HepG2 (cell line): ENCODE measurements at regions not wholly inside any gene's neighbourhood (a gene's known extent, or its start where the extent isn't known, plus 50 kb on each side); places are given as distances from the start of the nearest gene placed in this dataset.

ENCODE experiments used
- ATAC-seq: fragments of 200-7000 bp; cut with Tn5 transposase; 3 replicates; pipeline ENCODE4 v1.9.1; 2020; ENCODE audit warnings: mild to moderate bottlenecking, moderate library complexity
- BruUV-seq: library from RNA; stranded (reverse); fragments of 400-500 nt; replicated peaks from 2 replicates; lab custom pipeline; 2021; lab: Mats Ljungman, UMichigan
- CTCF ChIA-PET: fragments of 300-600 bp; formaldehyde crosslinking; extraction: SDS; loops from one replicate; lab custom pipeline; 2021; ENCODE audit warnings: low total read pairs, inconsistent platforms, low intra/inter-chr PET ratio; lab: Yijun Ruan, JAX
- POLR2A ChIA-PET: fragments of 350-600 bp; sonication (Branson Sonifier 250); formaldehyde crosslinking; loops from one replicate; lab custom pipeline; 2020; ENCODE audit warnings: antibody characterized with exemption, inconsistent platforms; lab: Yijun Ruan, JAX
- DNase-seq: peaks from one replicate; pipeline ENCODE4 v3.0.0-alpha.2; 2015; ENCODE audit warnings: low spot score
- FAIRE-seq: peaks from 3 replicates; lab custom pipeline; 2011; peaks lifted over from hg19 to GRCh38; lab: Jason Lieb, UNC
- H2AFZ ChIP-seq: one replicate; pipeline ENCODE4 v1.6.1; 2011; ENCODE audit warnings: low read length, inconsistent platforms
- H3K27ac ChIP-seq: fragments of 300-600 bp; 3 replicates; pipeline ENCODE4 v1.8.0; 2011; ENCODE audit warnings: mixed run types, mild to moderate bottlenecking, mixed read lengths, low read length, inconsistent platforms; ENCODE audit not compliant: insufficient read depth; ENCODE audit errors: extremely low read length
- H3K27me3 ChIP-seq, 2 experiments: fragments of 200-600 bp in 1 of 2; 2 replicates in 1 of 2; 3 replicates in 1 of 2; pipeline versions ENCODE4 v1.6.0 to v1.8.0; 2011; ENCODE audit warnings: low read length in 2 of 2, mild to moderate bottlenecking in 2 of 2, moderate library complexity in 2 of 2, inconsistent platforms in 1 of 2; ENCODE audit not compliant: insufficient read depth in 2 of 2, control insufficient read depth in 1 of 2
- H3K36me3 ChIP-seq, 2 experiments: fragments of 200-600 bp in 1 of 2; replicated peaks in 1 of 2; 2 replicates in 1 of 2; 3 replicates in 1 of 2; pipeline versions ENCODE4 v1.5.1 to v1.8.0; 2011; ENCODE audit warnings: low read length in 2 of 2, inconsistent platforms in 1 of 2; ENCODE audit not compliant: insufficient read depth in 2 of 2, control insufficient read depth in 1 of 2
- H3K4me1 ChIP-seq: 2 replicates; pipeline ENCODE4 v1.5.1; 2012; ENCODE audit warnings: low read length, inconsistent platforms; ENCODE audit not compliant: insufficient read depth
- H3K4me2 ChIP-seq: 2 replicates; pipeline ENCODE4 v1.6.0; 2011; ENCODE audit warnings: low read depth, low read length, inconsistent platforms
- H3K4me3 ChIP-seq, 3 experiments: fragments of 200-600 bp in 1 of 3; sonication (generic), shearing (Covaris generic) in 1 of 3; replicated peaks in 1 of 3; 2 replicates each; pipeline ENCODE4 v1.5.1; 2011 to 2016; ENCODE audit warnings: low read length in 3 of 3, inconsistent platforms in 2 of 3, low read depth in 2 of 3, mild to moderate bottlenecking in 2 of 3, control low read depth in 1 of 3, mixed read lengths in 1 of 3; ENCODE audit not compliant: insufficient read depth in 1 of 3
- H3K79me2 ChIP-seq: one replicate; pipeline ENCODE4 v1.6.1; 2011; ENCODE audit warnings: low read length, inconsistent platforms; ENCODE audit not compliant: insufficient read depth
- H3K9ac ChIP-seq: 2 replicates; pipeline ENCODE4 v1.6.0; 2011; ENCODE audit warnings: mild to moderate bottlenecking, low read depth, low read length, inconsistent platforms; ENCODE audit not compliant: insufficient read depth
- H3K9me3 ChIP-seq: 2 replicates; pipeline ENCODE4 v1.5.1; 2012; ENCODE audit warnings: mild to moderate bottlenecking, low read length
- H4K20me1 ChIP-seq: 2 replicates; pipeline ENCODE4 v1.6.0; 2011; ENCODE audit warnings: inconsistent platforms, mild to moderate bottlenecking, low read length, moderate library complexity; ENCODE audit not compliant: insufficient read depth
- E2F1 ChIP-seq: sonication (generic); formaldehyde crosslinking; IDR thresholded peaks from 2 replicates; pipeline ENCODE4 v1.5.0; 2020; ENCODE audit warnings: missing genetic modification reagents
- ELF3 ChIP-seq: IDR thresholded peaks from 2 replicates; pipeline ENCODE4 v1.6.1; 2016; ENCODE audit warnings: missing genetic modification reagents, missing compliant biosample characterization
- HDAC2 ChIP-seq: sonication (generic); formaldehyde crosslinking; IDR thresholded peaks from 2 replicates; pipeline ENCODE4 v1.4.0; 2020; ENCODE audit warnings: missing genetic modification reagents
- PITX1 ChIP-seq: sonication (generic); formaldehyde crosslinking; IDR thresholded peaks from 2 replicates; pipeline ENCODE4 v1.5.1; 2020; ENCODE audit warnings: mild to moderate bottlenecking, missing genetic modification reagents
- SUZ12 ChIP-seq: fragments of 150-350 bp; IDR thresholded peaks from 2 replicates; pipeline ENCODE4 v1.6.1; 2014; ENCODE audit warnings: low read depth, low read length
- TBX2 ChIP-seq: sonication (generic); formaldehyde crosslinking; IDR thresholded peaks from 2 replicates; pipeline ENCODE4 v1.5.0; 2020; ENCODE audit warnings: missing genetic modification reagents, mild to moderate bottlenecking, borderline replicate concordance
- ZNF318 ChIP-seq: sonication (generic); formaldehyde crosslinking; IDR thresholded peaks from 2 replicates; pipeline ENCODE4 v1.4.0; 2020; ENCODE audit warnings: mild to moderate bottlenecking, missing genetic modification reagents
- ZNF432 ChIP-seq: sonication (generic); formaldehyde crosslinking; IDR thresholded peaks from 2 replicates; pipeline ENCODE4 v1.5.0; 2020; ENCODE audit warnings: missing genetic modification reagents, mild to moderate bottlenecking, borderline replicate concordance
- ZNF652 ChIP-seq: IDR thresholded peaks from 2 replicates; pipeline ENCODE4 v1.6.1; 2016; ENCODE audit warnings: low read depth, borderline replicate concordance
- WGBS: methylation state at CpG from one replicate; pipeline ENCODE4 v1.1.6; 2017; ENCODE audit warnings: low lambda C conversion rate; 5-methylcytosine and 5-hydroxymethylcytosine counted together
- in situ Hi-C: cut with HindIII; loops from 2 replicates; pipeline ENCODE4 v1.10.0; 2017; ENCODE audit warnings: low pct_unique_long_range_greater_than_20kb; ENCODE audit not compliant: extremely low pct_ligation_motif_present
- intact Hi-C: fragments of 100-400 bp; cut with micrococcal nuclease; formaldehyde crosslinking; loops from one replicate; pipeline ENCODE4 v1.10.0; 2022; ENCODE audit not compliant: unreplicated experiment
- TF ChIP-seq, protein P1 (sequence below): sonication (generic); formaldehyde crosslinking; IDR thresholded peaks from 2 replicates; pipeline ENCODE4 v1.5.0; 2020; ENCODE audit warnings: mild to moderate bottlenecking, missing genetic modification reagents

- no peaks in the 10 kb centered on the region; a peak in 1 of 5 replicates for H3K27me3 ChIP-seq
- no peaks in the 10 kb centered on the region for H3K36me3 ChIP-seq
- POLR2A ChIA-PET, result no interaction called here
- CTCF ChIA-PET, result no interaction called here
- no peaks in the 10 kb centered on the region for H3K4me1 ChIP-seq
- H4K20me1 ChIP-seq, result no peaks in the 10 kb centered on the region
- intact Hi-C loops, result no loop called here
- no TSS peak for BruUV-seq
- H3K4me2 ChIP-seq, result no peak overlapping the region
- FAIRE-seq, result no peak
- in situ Hi-C loops, result no loop called here
- no peaks in the 10 kb centered on the region for H3K79me2 ChIP-seq
- ATAC-seq, result no peak
- DNase-seq, result no peak
- no peaks in the 10 kb centered on the region for H3K9me3 ChIP-seq
- TF ChIP-seq, protein P1, sequence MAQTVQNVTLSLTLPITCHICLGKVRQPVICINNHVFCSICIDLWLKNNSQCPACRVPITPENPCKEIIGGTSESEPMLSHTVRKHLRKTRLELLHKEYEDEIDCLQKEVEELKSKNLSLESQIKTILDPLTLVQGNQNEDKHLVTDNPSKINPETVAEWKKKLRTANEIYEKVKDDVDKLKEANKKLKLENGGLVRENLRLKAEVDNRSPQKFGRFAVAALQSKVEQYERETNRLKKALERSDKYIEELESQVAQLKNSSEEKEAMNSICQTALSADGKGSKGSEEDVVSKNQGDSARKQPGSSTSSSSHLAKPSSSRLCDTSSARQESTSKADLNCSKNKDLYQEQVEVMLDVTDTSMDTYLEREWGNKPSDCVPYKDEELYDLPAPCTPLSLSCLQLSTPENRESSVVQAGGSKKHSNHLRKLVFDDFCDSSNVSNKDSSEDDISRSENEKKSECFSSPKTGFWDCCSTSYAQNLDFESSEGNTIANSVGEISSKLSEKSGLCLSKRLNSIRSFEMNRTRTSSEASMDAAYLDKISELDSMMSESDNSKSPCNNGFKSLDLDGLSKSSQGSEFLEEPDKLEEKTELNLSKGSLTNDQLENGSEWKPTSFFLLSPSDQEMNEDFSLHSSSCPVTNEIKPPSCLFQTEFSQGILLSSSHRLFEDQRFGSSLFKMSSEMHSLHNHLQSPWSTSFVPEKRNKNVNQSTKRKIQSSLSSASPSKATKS (CRISPR knock-in tag), result no peak
- TF ChIP-seq PITX1 (no peak), ZNF652 (CRISPR knock-in tag) (no peak), ZNF318 (CRISPR knock-in tag) (no peak), SUZ12 (no peak), TBX2 (no peak), E2F1 (CRISPR knock-in tag) (no peak), ELF3 (CRISPR knock-in tag) (no peak), HDAC2 (no peak), ZNF432 (CRISPR knock-in tag) (no peak)
- TF ChIP-seq, all 625 proteins: peak for 0
- Histone ChIP-seq H2AFZ (no peak overlapping the region), H3K9ac (no peak overlapping the region), H3K27ac (no peak overlapping the region), H3K4me3 (no peak overlapping the region)
- 53% methylated on average over 2 of the region's 2 CpGs for WGBS
Observed at GRCh38 chr1:194990483-194990882, 1617.8 kb downstream of the KCNT2 start.
